A673 (cell line): ENCODE measurements at regions not wholly inside any gene's neighbourhood (a gene's known extent, or its start where the extent isn't known, plus 50 kb on each side); places are given as distances from the start of the nearest gene placed in this dataset.

Source experiments
- BruUV-seq: library from RNA; stranded (reverse); fragments of 400-500 nt; replicated peaks from 2 replicates; lab custom pipeline; 2021; lab: Mats Ljungman, UMichigan
- CTCF ChIA-PET: fragments of 300-600 bp; sonication (Branson Sonifier 250); formaldehyde crosslinking; loops from one replicate; lab custom pipeline; 2022; ENCODE audit warnings: antibody characterized with exemption; lab: Charles Lee
- POLR2A ChIA-PET: fragments of 300-600 bp; sonication (Branson Sonifier 250); formaldehyde crosslinking; loops from one replicate; lab custom pipeline; 2022; ENCODE audit warnings: antibody characterized with exemption; ENCODE audit not compliant: low non-redundant PET; lab: Charles Lee
- DNase-seq: peaks from one replicate; pipeline ENCODE4 v3.0.0-alpha.2; 2015; ENCODE audit warnings: low spot score
- H3K27ac ChIP-seq: fragments of 200-600 bp; sonication (generic); 2 replicates; pipeline ENCODE4 v1.5.1; 2016; ENCODE audit warnings: mixed run types, low read depth, mild to moderate bottlenecking, mixed read lengths, antibody characterized with exemption, low read length; ENCODE audit not compliant: poor library complexity, severe bottlenecking
- H3K27me3 ChIP-seq: fragments of 200-600 bp; sonication (generic); replicated peaks from 2 replicates; pipeline ENCODE4 v1.6.1; 2017; ENCODE audit warnings: mixed run types, low read depth, mild to moderate bottlenecking, mixed read lengths, antibody characterized with exemption, low read length; ENCODE audit not compliant: insufficient read depth, poor library complexity
- H3K36me3 ChIP-seq: fragments of 200-600 bp; sonication (generic); 2 replicates; pipeline ENCODE4 v1.6.1; 2016; ENCODE audit warnings: mixed run types, mild to moderate bottlenecking, mixed read lengths, antibody characterized with exemption, low read length; ENCODE audit not compliant: insufficient read depth, poor library complexity, severe bottlenecking
- H3K4me1 ChIP-seq: fragments of 200-600 bp; sonication (generic); 2 replicates; pipeline ENCODE4 v1.6.1; 2017; ENCODE audit warnings: mixed run types, mild to moderate bottlenecking, mixed read lengths, antibody characterized with exemption, low read length; ENCODE audit not compliant: insufficient read depth, poor library complexity, severe bottlenecking
- H3K4me3 ChIP-seq: fragments of 200-600 bp; sonication (generic); 2 replicates; pipeline ENCODE4 v1.5.1; 2016; ENCODE audit warnings: low read depth, mixed run types, mild to moderate bottlenecking, mixed read lengths, low read length; ENCODE audit not compliant: poor library complexity, severe bottlenecking
- H3K9me3 ChIP-seq: fragments of 200-600 bp; sonication (generic); 2 replicates; pipeline ENCODE4 v1.6.1; 2016; ENCODE audit warnings: mixed run types, low read depth, mild to moderate bottlenecking, mixed read lengths, antibody characterized with exemption, low read length; ENCODE audit not compliant: poor library complexity, severe bottlenecking
- EZH2 ChIP-seq: fragments of 200-600 bp; sonication (generic); IDR thresholded peaks from 2 replicates; pipeline ENCODE4 v1.6.1; 2017; ENCODE audit warnings: borderline replicate concordance, low read depth, mild to moderate bottlenecking, mixed read lengths, antibody characterized with exemption, low read length; ENCODE audit not compliant: poor library complexity, severe bottlenecking
- intact Hi-C: fragments of 100-400 bp; cut with micrococcal nuclease; formaldehyde crosslinking; loops from one replicate; pipeline ENCODE4 v1.10.0; 2022; ENCODE audit not compliant: unreplicated experiment
- TF ChIP-seq, protein P1 (sequence below): fragments of 300-800, 200-600 bp; sonication (generic); conservative IDR thresholded peaks from 2 replicates; pipeline ENCODE4 v1.5.1; 2017; ENCODE audit warnings: low read depth, mild to moderate bottlenecking, antibody characterized with exemption, low read length, moderate library complexity, mixed read lengths

DNA sequence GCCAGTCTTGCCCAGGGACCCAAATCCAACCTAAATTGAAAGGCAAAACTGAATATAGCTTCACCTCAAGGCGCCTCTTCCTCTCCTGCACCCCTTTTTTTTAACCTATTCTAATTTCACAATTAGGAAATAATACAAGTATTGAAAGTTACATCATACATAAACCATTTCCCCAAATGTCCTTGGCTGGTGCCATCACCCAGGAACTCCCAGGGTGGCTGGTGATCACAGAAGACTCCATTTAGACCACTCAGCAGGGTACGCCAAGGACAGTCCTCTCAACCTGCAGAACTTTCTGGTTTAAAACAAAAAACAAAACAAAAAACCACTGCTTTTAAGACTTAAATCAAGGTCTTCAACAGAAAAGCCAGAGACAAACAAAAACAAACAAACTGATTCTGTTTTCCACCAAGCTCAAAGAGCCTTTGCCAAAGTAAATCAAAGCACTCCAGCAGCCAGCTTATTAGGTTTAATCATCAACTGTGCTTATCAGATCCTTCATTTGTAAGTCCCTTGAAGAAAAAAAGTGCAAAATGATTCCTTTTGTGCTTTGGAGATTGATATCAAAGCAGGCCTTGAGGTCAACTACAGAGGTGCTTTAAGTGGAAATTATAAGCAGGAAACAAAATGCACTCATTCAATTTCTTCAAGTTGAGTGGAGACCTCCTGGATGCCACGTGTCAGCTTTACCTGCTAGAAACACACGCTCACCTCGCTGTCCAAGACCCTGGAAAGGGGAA, 113.0 kb downstream of the ETS2 start:
- no peaks in the 10 kb centered on the region for H3K36me3 ChIP-seq
- H3K4me3 ChIP-seq, result no peak overlapping the region
- H3K9me3 ChIP-seq, result no peaks in the 10 kb centered on the region
- CTCF ChIA-PET, result no interaction called here
- no peak overlapping the region for H3K27ac ChIP-seq
- H3K27me3 ChIP-seq, result no peaks in the 10 kb centered on the region
- TF ChIP-seq, protein P1, sequence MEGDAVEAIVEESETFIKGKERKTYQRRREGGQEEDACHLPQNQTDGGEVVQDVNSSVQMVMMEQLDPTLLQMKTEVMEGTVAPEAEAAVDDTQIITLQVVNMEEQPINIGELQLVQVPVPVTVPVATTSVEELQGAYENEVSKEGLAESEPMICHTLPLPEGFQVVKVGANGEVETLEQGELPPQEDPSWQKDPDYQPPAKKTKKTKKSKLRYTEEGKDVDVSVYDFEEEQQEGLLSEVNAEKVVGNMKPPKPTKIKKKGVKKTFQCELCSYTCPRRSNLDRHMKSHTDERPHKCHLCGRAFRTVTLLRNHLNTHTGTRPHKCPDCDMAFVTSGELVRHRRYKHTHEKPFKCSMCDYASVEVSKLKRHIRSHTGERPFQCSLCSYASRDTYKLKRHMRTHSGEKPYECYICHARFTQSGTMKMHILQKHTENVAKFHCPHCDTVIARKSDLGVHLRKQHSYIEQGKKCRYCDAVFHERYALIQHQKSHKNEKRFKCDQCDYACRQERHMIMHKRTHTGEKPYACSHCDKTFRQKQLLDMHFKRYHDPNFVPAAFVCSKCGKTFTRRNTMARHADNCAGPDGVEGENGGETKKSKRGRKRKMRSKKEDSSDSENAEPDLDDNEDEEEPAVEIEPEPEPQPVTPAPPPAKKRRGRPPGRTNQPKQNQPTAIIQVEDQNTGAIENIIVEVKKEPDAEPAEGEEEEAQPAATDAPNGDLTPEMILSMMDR, result no peak
- TF ChIP-seq EZH2, result no peak
- H3K4me1 ChIP-seq, result no peaks in the 10 kb centered on the region
- intact Hi-C loops, result no loop called here
- POLR2A ChIA-PET, result no interaction called here
- BruUV-seq, result no TSS peak
- DNase-seq, result no peak

DNA sequence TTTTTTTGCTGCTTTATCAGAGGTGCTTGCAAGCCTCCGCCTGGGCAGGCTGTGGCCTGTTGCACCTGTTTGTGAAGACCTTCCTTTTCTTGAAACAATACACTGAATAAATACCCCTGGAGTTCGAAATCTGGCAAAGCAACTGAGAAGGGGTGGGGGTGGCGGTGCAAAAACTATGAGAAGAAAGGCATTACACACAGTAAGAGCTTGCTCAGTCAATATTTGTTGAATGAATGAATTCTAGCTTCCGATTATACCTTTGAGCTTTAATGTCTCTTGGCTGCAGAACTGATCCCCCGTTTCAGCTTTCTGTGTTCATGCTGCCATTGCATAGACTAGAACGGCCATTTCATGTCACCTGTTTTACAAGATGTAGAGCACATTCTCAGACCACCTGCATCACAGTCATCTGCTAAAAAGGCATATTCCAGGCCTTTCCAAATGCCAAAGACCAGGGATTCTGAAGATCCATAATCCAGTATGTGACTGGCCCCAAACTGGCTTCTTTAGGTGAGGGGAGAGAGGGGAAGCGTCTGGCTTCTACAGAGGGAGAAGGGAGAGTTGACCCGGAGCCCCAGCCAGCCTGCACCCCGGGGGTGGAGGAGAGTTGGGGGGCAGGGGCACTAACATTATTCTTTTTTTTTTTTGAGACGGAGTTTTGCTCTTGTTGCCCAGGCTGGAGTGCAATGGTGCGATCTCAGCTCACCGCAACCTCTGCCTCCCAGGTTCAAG, 111.5 kb downstream of the ETS2 start:
- H3K36me3 ChIP-seq, result no peaks in the 10 kb centered on the region
- H3K4me1 ChIP-seq, result peaks cover 5% of the 10 kb centered on the region
- TF ChIP-seq EZH2, result no peak
- TF ChIP-seq, protein P1, result no peak
- POLR2A ChIA-PET, result no interaction called here
- H3K27me3 ChIP-seq, result no peaks in the 10 kb centered on the region
- DNase-seq, result no peak
- BruUV-seq, result no TSS peak
- H3K9me3 ChIP-seq, result no peaks in the 10 kb centered on the region
- H3K4me3 ChIP-seq, result no peak overlapping the region
- intact Hi-C loops, result no loop called here
- no peak overlapping the region for H3K27ac ChIP-seq
- CTCF ChIA-PET, result no interaction called here

DNA sequence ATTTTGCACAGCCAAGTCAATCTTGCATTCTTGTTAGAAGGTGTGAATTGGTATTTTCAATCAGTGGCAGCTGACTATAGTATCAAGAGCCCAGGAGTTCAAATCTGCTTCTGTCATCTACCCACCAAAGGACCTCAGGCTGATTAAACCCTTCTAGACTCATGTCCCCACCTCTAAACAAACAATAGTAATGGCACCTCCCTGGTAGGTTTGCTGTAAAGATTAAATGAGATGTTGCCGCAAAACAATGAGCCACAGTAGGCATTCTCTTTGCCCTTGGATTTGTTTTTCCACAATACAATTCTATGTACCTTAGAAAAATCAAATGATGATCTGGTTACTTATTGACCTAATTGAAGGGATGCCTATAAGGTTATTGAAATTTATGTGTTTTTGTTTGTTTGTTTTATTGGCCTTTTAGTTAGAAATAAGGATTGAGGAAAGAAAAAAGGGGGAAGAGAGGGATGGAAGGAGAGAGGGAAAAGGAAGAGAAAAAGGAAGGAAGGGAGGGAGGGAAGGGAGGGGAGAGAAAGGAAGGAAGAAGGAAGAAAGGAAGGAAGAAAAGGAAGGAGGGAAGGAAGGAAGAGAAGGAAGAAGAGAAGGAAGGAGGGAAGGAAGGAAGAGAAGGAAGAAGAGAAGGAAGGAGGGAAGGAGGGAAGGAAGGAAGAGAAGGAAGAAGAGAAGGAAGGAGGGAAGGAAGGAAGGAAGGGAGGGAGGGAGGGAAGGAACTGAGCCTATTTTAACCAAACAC, 110.7 kb downstream of the ETS2 start:
- ChIA-PET POLR2A (no interaction called here), CTCF (no interaction called here)
- no peaks in the 10 kb centered on the region for H3K27me3 ChIP-seq
- intact Hi-C loops, result no loop called here
- DNase-seq, result no peak
- no TSS peak for BruUV-seq
- no peak overlapping the region for H3K4me3 ChIP-seq
- TF ChIP-seq, protein P1, result no peak
- TF ChIP-seq EZH2, result no peak
- H3K27ac ChIP-seq, result no peak overlapping the region
- peaks cover 5% of the 10 kb centered on the region for H3K4me1 ChIP-seq
- H3K36me3 ChIP-seq, result no peaks in the 10 kb centered on the region
- no peaks in the 10 kb centered on the region for H3K9me3 ChIP-seq
